Trophoblast cell (in vitro differentiated cells and primary cell): ENCODE measurements at regions not wholly inside any gene's neighbourhood (a gene's known extent, or its start where the extent isn't known, plus 50 kb on each side); places are given as distances from the start of the nearest gene placed in this dataset.

Experiments
- DNase-seq, 2 donors: peaks; one replicate each; pipeline ENCODE4 v3.0.0-alpha.2; 2016
- H2AFZ ChIP-seq: 2 replicates; pipeline ENCODE4 v1.6.1; 2013; ENCODE audit warnings: low read length, moderate library complexity, mild to moderate bottlenecking; ENCODE audit not compliant: insufficient read depth, poor library complexity
- H2AK5ac ChIP-seq: 2 replicates; pipeline ENCODE4 v1.6.1; 2013; ENCODE audit warnings: mild to moderate bottlenecking, low read length
- H2BK120ac ChIP-seq: 2 replicates; pipeline ENCODE4 v1.6.1; 2013; ENCODE audit warnings: low read length, mild to moderate bottlenecking, moderate library complexity; ENCODE audit not compliant: insufficient read depth, poor library complexity
- H2BK12ac ChIP-seq: 2 replicates; pipeline ENCODE4 v1.6.1; 2013; ENCODE audit warnings: mild to moderate bottlenecking, low read length, moderate library complexity
- H2BK5ac ChIP-seq: 2 replicates; pipeline ENCODE4 v1.6.1; 2013; ENCODE audit warnings: low read length, low read depth, moderate library complexity, mild to moderate bottlenecking; ENCODE audit not compliant: poor library complexity
- H3K14ac ChIP-seq: 2 replicates; pipeline ENCODE4 v1.6.1; 2013; ENCODE audit warnings: mild to moderate bottlenecking, low read length
- H3K18ac ChIP-seq: 2 replicates; pipeline ENCODE4 v1.6.1; 2013; ENCODE audit warnings: mild to moderate bottlenecking, low read length
- H3K23ac ChIP-seq: 2 replicates; pipeline ENCODE4 v1.6.1; 2013; ENCODE audit warnings: low read length
- H3K27ac ChIP-seq: 2 replicates; pipeline ENCODE4 v1.5.1; 2013; ENCODE audit warnings: low read depth, mild to moderate bottlenecking, inconsistent platforms, low read length, moderate library complexity
- H3K27me3 ChIP-seq: 2 replicates; pipeline ENCODE4 v1.6.1; 2013; ENCODE audit warnings: inconsistent platforms, mild to moderate bottlenecking, low read length, moderate library complexity; ENCODE audit not compliant: insufficient read depth
- H3K36me3 ChIP-seq, 2 experiments: 1 replicate in 1 of 2; 2 replicates in 1 of 2; pipeline ENCODE4 v1.6.1; 2013; ENCODE audit warnings: low read length in 2 of 2, mild to moderate bottlenecking in 2 of 2, moderate library complexity in 1 of 2; ENCODE audit not compliant: insufficient read depth in 2 of 2, control insufficient read depth in 1 of 2
- H3K4ac ChIP-seq: 2 replicates; pipeline ENCODE4 v1.6.1; 2013; ENCODE audit warnings: low read depth, mild to moderate bottlenecking, low read length, moderate library complexity
- H3K4me1 ChIP-seq, 2 experiments: 1 replicate in 1 of 2; 2 replicates in 1 of 2; pipeline ENCODE4 v1.6.1; 2013; ENCODE audit warnings: low read length in 2 of 2, mild to moderate bottlenecking in 2 of 2, moderate library complexity in 1 of 2; ENCODE audit not compliant: insufficient read depth in 2 of 2, control insufficient read depth in 1 of 2
- H3K4me2 ChIP-seq: 2 replicates; pipeline ENCODE4 v1.6.1; 2013; ENCODE audit warnings: inconsistent platforms, mild to moderate bottlenecking, low read length, moderate library complexity
- H3K4me3 ChIP-seq: 2 replicates; pipeline ENCODE4 v1.5.1; 2013; ENCODE audit warnings: mild to moderate bottlenecking, low read depth, low read length, inconsistent platforms
- H3K79me1 ChIP-seq: one replicate; pipeline ENCODE4 v1.6.1; 2013; ENCODE audit warnings: low read length
- H3K79me2 ChIP-seq: 2 replicates; pipeline ENCODE4 v1.6.1; 2013; ENCODE audit warnings: low read length, mild to moderate bottlenecking; ENCODE audit not compliant: control insufficient read depth, insufficient read depth, poor library complexity
- H3K9ac ChIP-seq: 2 replicates; pipeline ENCODE4 v1.6.1; 2013; ENCODE audit warnings: mild to moderate bottlenecking, low read length
- H3K9me3 ChIP-seq: 2 replicates; pipeline ENCODE4 v1.6.1; 2013; ENCODE audit warnings: low read depth, mild to moderate bottlenecking, control low read depth, inconsistent platforms, low read length; ENCODE audit not compliant: insufficient read depth
- H4K12ac ChIP-seq: 2 replicates; pipeline ENCODE4 v1.6.1; 2013; ENCODE audit warnings: low read depth, mild to moderate bottlenecking, low read length, moderate library complexity
- H4K8ac ChIP-seq: 2 replicates; pipeline ENCODE4 v1.6.1; 2013; ENCODE audit warnings: low read depth, mild to moderate bottlenecking, low read length, moderate library complexity
- H4K91ac ChIP-seq: one replicate; pipeline ENCODE4 v1.6.1; 2013; ENCODE audit warnings: low read depth, mild to moderate bottlenecking, low read length, moderate library complexity
- WGBS: extraction: QIAGEN DNeasy Blood & Tissue Kit; methylation state at CpG from one replicate; pipeline ENCODE4 v1.1.7; 2013; ENCODE audit warnings: missing lambda C conversion rate; ENCODE audit not compliant: insufficient read length, insufficient coverage; ENCODE audit errors: extremely low coverage; 5-methylcytosine and 5-hydroxymethylcytosine counted together

DNA sequence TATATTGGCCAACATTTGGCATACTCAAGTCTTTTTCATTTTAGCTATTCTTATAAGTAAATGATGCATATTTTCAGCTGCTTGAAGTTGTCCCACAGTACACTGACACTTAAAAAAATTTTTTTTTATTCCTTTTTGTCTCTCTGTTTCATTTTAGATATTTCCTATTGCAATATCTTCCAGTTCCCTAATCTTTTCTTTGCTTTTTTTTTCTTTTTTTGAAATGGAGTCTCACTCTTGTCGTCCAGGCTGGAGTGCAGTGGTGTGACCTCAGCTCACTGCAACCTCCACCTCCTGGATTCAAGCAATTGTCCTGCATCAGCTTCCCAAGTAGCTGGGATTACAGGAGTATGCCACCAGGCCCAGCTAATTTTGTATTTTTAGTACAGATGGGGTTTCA is 217.4 kb upstream of the KRR1 start:
- no peak overlapping the region for H3K9ac ChIP-seq
- H2BK5ac ChIP-seq = no peak overlapping the region
- no peaks in the 10 kb centered on the region for H3K79me2 ChIP-seq
- no peak overlapping the region for H3K18ac ChIP-seq
- no peak overlapping the region for H3K27ac ChIP-seq
- no peak overlapping the region for H2BK12ac ChIP-seq
- no peak overlapping the region for H3K4ac ChIP-seq
- H3K36me3 ChIP-seq = no peaks in the 10 kb centered on the region
- H2AK5ac ChIP-seq = no peak overlapping the region
- no peak overlapping the region for H4K91ac ChIP-seq
- H3K9me3 ChIP-seq = no peaks in the 10 kb centered on the region
- H3K27me3 ChIP-seq = no peaks in the 10 kb centered on the region
- DNase-seq = no peak
- H3K4me2 ChIP-seq = no peak overlapping the region
- H3K23ac ChIP-seq = no peak overlapping the region
- H3K4me3 ChIP-seq = no peak overlapping the region
- no peak overlapping the region for H3K14ac ChIP-seq
- no peak overlapping the region for H2BK120ac ChIP-seq
- no peak overlapping the region for H4K8ac ChIP-seq
- H3K79me1 ChIP-seq = no peaks in the 10 kb centered on the region
- no CpG with 5 or more reads among the region's 1 CpG for WGBS
- no peak overlapping the region for H2AFZ ChIP-seq
- peaks cover 2 to 3% of the 10 kb centered on the region in 2 experiments for H3K4me1 ChIP-seq
- H4K12ac ChIP-seq = no peak overlapping the region

DNA sequence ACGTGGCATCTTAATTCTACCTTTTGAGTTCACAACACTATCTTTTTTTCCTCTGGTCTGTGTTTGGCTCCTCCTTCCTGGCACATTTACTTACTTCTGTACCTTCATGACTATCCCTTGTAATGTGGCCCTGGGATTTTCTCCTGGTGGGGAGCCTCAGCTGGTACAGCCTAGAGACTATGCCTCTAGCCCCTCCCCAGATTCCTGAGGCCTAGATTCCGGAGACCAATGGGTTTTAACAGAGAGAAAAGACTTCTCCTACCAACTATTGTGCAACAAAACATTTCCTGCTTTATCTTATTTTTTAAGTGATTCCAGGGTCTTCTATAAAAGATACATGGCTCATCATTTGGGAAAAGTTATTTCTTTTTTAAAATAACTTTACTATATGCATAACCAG is 216.2 kb upstream of the KRR1 start:
- no peak overlapping the region for H4K12ac ChIP-seq
- no peak overlapping the region for H3K4me2 ChIP-seq
- H3K27me3 ChIP-seq = no peaks in the 10 kb centered on the region
- H3K18ac ChIP-seq = no peak overlapping the region
- H2BK12ac ChIP-seq = peak overlapping the region; percentile 68
- no peak overlapping the region for H3K4ac ChIP-seq
- H3K36me3 ChIP-seq = no peaks in the 10 kb centered on the region
- H2AFZ ChIP-seq = no peak overlapping the region
- H3K9me3 ChIP-seq = no peaks in the 10 kb centered on the region
- no peak overlapping the region for H3K9ac ChIP-seq
- no peak overlapping the region for H2AK5ac ChIP-seq
- H4K8ac ChIP-seq = no peak overlapping the region
- no peak overlapping the region for H4K91ac ChIP-seq
- no peak overlapping the region for H3K14ac ChIP-seq
- H3K4me3 ChIP-seq = no peak overlapping the region
- no peak for DNase-seq
- no peak overlapping the region for H3K27ac ChIP-seq
- H2BK5ac ChIP-seq = no peak overlapping the region
- no peak overlapping the region for H2BK120ac ChIP-seq
- H3K79me2 ChIP-seq = no peaks in the 10 kb centered on the region
- H3K23ac ChIP-seq = no peak overlapping the region
- H3K79me1 ChIP-seq = no peaks in the 10 kb centered on the region
- peaks cover 2 to 3% of the 10 kb centered on the region in 2 experiments for H3K4me1 ChIP-seq
- no CpG with 5 or more reads among the region's 2 CpGs for WGBS

DNA sequence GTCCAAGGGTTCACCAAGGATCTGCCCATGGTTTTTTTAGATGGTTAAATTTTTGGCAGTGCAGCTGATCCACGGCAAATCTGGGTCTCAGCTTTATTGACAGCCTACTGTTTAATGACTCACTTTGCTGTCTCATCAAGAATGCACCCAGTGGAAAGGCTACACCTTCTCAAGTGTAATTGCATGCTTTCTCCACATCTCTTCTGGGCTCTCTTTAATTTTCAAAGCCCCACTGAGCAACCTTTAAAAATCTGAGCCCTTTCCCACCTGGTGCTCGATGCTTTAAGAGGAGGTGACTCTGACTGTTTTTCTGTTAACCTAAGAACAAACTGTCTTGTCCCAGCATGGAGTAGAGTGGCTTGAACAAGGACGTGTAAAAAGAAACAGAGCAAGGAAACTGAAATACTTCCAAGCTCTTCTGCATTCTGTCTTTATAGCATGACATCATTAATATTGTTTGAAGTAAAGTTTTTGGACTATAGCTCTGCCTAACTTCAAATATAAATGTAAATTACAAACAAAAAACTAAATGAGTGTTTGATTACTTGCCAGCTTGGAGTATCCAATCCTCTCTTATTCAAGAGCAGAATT is 214.2 kb upstream of the KRR1 start:
- H2BK5ac ChIP-seq = no peak overlapping the region
- H3K4me3 ChIP-seq = no peak overlapping the region
- H3K79me2 ChIP-seq = no peaks in the 10 kb centered on the region
- H3K4ac ChIP-seq = no peak overlapping the region
- H3K14ac ChIP-seq = no peak overlapping the region
- no peak overlapping the region for H2BK12ac ChIP-seq
- H3K36me3 ChIP-seq = no peaks in the 10 kb centered on the region
- H3K27ac ChIP-seq = no peak overlapping the region
- no CpG with 5 or more reads among the region's 3 CpGs for WGBS
- DNase-seq = no peak
- no peak overlapping the region for H2BK120ac ChIP-seq
- no peak overlapping the region for H3K18ac ChIP-seq
- H3K79me1 ChIP-seq = peaks cover 11% of the 10 kb centered on the region
- no peaks in the 10 kb centered on the region for H3K9me3 ChIP-seq
- no peak overlapping the region for H3K4me2 ChIP-seq
- peaks cover 5 to 9% of the 10 kb centered on the region in 2 experiments for H3K4me1 ChIP-seq
- H3K9ac ChIP-seq = no peak overlapping the region
- H3K27me3 ChIP-seq = no peaks in the 10 kb centered on the region
- H4K91ac ChIP-seq = no peak overlapping the region
- H2AK5ac ChIP-seq = no peak overlapping the region
- H2AFZ ChIP-seq = no peak overlapping the region
- H4K8ac ChIP-seq = no peak overlapping the region
- no peak overlapping the region for H4K12ac ChIP-seq
- no peak overlapping the region for H3K23ac ChIP-seq

DNA sequence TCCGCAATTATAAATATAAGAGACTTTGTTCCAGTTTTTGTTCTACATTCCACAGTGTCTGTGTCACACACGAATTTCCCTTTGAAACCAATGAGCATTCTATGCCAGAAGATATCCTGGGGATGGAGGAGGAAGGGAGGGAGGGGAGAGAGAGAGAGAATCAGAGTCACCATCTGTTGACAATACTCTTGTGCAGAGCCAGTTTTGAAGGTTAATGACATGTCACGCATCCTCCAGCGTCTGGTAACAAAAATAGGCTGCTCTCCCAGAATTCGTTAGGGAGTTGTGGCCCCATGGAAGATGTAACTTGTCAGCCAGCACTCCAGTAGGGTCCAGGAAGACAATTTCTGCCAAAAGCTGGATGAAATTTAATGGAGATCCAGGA is 213.5 kb upstream of the KRR1 start:
- Histone ChIP-seq H4K91ac (no peak overlapping the region), H3K23ac (no peak overlapping the region), H3K36me3 (no peaks in the 10 kb centered on the region), H4K12ac (no peak overlapping the region), H2AFZ (no peak overlapping the region), H2BK5ac (no peak overlapping the region), H3K14ac (no peak overlapping the region), H3K79me2 (no peaks in the 10 kb centered on the region), H3K4me3 (no peak overlapping the region), H4K8ac (no peak overlapping the region), H3K4me2 (no peak overlapping the region), H2AK5ac (no peak overlapping the region), H3K4me1 (peaks cover 5 to 12% of the 10 kb centered on the region in 2 experiments), H3K27me3 (no peaks in the 10 kb centered on the region), H3K4ac (no peak overlapping the region), H3K9ac (no peak overlapping the region), H3K18ac (no peak overlapping the region), H3K27ac (no peak overlapping the region), H3K79me1 (peaks cover 11% of the 10 kb centered on the region), H2BK12ac (no peak overlapping the region), H2BK120ac (no peak overlapping the region), H3K9me3 (no peaks in the 10 kb centered on the region)
- no CpG with 5 or more reads among the region's 5 CpGs for WGBS
- DNase-seq = no peak
